ENCODE measurements at regions not wholly inside any gene's neighbourhood (a gene's known extent, or its start where the extent isn't known, plus 50 kb on each side); places are given as distances from the start of the nearest gene placed in this dataset.

DNA sequence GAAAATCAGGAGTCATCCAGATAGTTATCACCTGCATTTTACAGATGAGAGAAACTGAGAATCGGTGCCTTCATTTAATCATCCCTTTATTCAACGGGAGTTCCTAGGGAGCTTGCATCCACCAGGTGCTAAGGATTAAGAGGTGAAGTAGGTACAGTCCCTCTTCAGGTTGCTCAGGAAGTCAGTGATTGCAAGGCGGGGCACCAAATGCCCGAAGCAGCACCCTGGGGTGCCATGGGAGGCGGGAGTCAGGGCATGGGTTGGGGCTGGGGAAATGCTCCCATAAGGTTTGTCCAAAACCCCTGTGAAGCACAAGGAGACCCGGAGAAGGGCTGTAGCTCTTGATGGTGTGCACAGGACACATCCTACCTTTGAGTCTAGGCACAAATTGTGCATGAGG lies 98.8 kb upstream of the KLF4 start:
- TF ChIP-seq POLR2A (IDR thresholded peaks at IDR 0.05) (no peak), EP300 (IDR thresholded peaks at IDR 0.05) (no peak), POLR2AphosphoS5 (IDR thresholded peaks at IDR 0.05) (no peak)
- TF ChIP-seq, protein P1, sequence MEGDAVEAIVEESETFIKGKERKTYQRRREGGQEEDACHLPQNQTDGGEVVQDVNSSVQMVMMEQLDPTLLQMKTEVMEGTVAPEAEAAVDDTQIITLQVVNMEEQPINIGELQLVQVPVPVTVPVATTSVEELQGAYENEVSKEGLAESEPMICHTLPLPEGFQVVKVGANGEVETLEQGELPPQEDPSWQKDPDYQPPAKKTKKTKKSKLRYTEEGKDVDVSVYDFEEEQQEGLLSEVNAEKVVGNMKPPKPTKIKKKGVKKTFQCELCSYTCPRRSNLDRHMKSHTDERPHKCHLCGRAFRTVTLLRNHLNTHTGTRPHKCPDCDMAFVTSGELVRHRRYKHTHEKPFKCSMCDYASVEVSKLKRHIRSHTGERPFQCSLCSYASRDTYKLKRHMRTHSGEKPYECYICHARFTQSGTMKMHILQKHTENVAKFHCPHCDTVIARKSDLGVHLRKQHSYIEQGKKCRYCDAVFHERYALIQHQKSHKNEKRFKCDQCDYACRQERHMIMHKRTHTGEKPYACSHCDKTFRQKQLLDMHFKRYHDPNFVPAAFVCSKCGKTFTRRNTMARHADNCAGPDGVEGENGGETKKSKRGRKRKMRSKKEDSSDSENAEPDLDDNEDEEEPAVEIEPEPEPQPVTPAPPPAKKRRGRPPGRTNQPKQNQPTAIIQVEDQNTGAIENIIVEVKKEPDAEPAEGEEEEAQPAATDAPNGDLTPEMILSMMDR (IDR thresholded peaks at IDR 0.05), result no peak
- H3K27ac ChIP-seq, result peak overlapping the region; percentile 74 to 86 (median 85)
- no peak for ATAC-seq (ENCODE audit: low FRiP score in 2 of 2)

GRCh38 chr9:107587191-107587963 lies 97.8 kb upstream of the KLF4 start:
- Histone ChIP-seq H3K9me3 (no peaks in the 10 kb centered on the region), H3K27me3 (no peaks in the 10 kb centered on the region), H3K27ac (peak overlapping the region; percentile 74 to 86 (median 85)), H3K4me3 (peak overlapping the region in 3 of 4 donors; percentile 8 to 27 (median 26)), H3K4me1 (peaks cover 4 to 24% (median 18%) of the 10 kb centered on the region in 4 donors), H3K36me3 (no peaks in the 10 kb centered on the region)
- peak; percentile 70 to 86 for DNase-seq
- WGBS, 2 donors, result 26 to 34% methylated on average over 11 to 24 of the region's 26 CpGs
- TF ChIP-seq POLR2A (IDR thresholded peaks at IDR 0.05) (peak in 2 of 4 donors; percentile 37 to 56), POLR2AphosphoS5 (IDR thresholded peaks at IDR 0.05) (peak; percentile 52 to 81), EP300 (IDR thresholded peaks at IDR 0.05) (peak in 3 of 4 donors; percentile 17 to 68 (median 66))
- TF ChIP-seq, protein P1 (IDR thresholded peaks at IDR 0.05), result no peak
- ATAC-seq (ENCODE audit: low FRiP score in 2 of 2), result peak; percentile 65 to 75

More for the DNA sequence above, 98.8 kb upstream of the KLF4 start:
- WGBS, 2 donors, result 75 to 87% methylated on average over 6 of the region's 6 CpGs
- H3K27me3 ChIP-seq, result no peaks in the 10 kb centered on the region
- no peaks in the 10 kb centered on the region for H3K36me3 ChIP-seq
- H3K4me3 ChIP-seq, result peak overlapping the region in 1 of 4 donors; percentile 26
- peaks cover 4 to 24% (median 18%) of the 10 kb centered on the region in 4 donors for H3K4me1 ChIP-seq
- no peaks in the 10 kb centered on the region for H3K9me3 ChIP-seq
- no peak for DNase-seq

GRCh38 chr9:107586493-107586892 lies 96.9 kb upstream of the KLF4 start:
- Histone ChIP-seq H3K4me3 (no peak overlapping the region), H3K4me1 (peaks cover 4 to 24% (median 18%) of the 10 kb centered on the region in 4 donors), H3K27ac (peak overlapping the region; percentile 74 to 86 (median 85)), H3K36me3 (no peaks in the 10 kb centered on the region), H3K9me3 (no peaks in the 10 kb centered on the region), H3K27me3 (no peaks in the 10 kb centered on the region)
- ATAC-seq (ENCODE audit: low FRiP score in 2 of 2), result no peak
- TF ChIP-seq, protein P1 (IDR thresholded peaks at IDR 0.05), result no peak
- TF ChIP-seq POLR2AphosphoS5 (IDR thresholded peaks at IDR 0.05), result no peak
- no peak for TF ChIP-seq EP300 (IDR thresholded peaks at IDR 0.05)
- no peak for TF ChIP-seq POLR2A (IDR thresholded peaks at IDR 0.05)
- 65 to 88% methylated on average over 3 of the region's 3 CpGs for WGBS, 2 donors
- no peak for DNase-seq

- H3K4me1 ChIP-seq, result peaks cover 4 to 24% (median 19%) of the 10 kb centered on the region in 4 donors
- DNase-seq (no peak), ATAC-seq (ENCODE audit: low FRiP score in 2 of 2) (no peak)
- no peaks in the 10 kb centered on the region for H3K9me3 ChIP-seq
- no peak overlapping the region for H3K4me3 ChIP-seq
- H3K36me3 ChIP-seq, result no peaks in the 10 kb centered on the region
- H3K27me3 ChIP-seq, result no peaks in the 10 kb centered on the region
- WGBS, 2 donors, result 71 to 75% methylated on average over 3 of the region's 3 CpGs
- TF ChIP-seq POLR2A (IDR thresholded peaks at IDR 0.05) (no peak), EP300 (IDR thresholded peaks at IDR 0.05) (no peak), POLR2AphosphoS5 (IDR thresholded peaks at IDR 0.05) (no peak)
- TF ChIP-seq, protein P1 (IDR thresholded peaks at IDR 0.05), result no peak
- H3K27ac ChIP-seq, result peak overlapping the region in 2 of 4 donors; percentile 86
These were observed 95.9 kb upstream of the KLF4 start for GRCh38 chr9:107585465-107585864.
